ENCODE measurements at regions not wholly inside any gene's neighbourhood (a gene's known extent, or its start where the extent isn't known, plus 50 kb on each side); places are given as distances from the start of the nearest gene placed in this dataset.
"Not testable (repeated sequence)": the region's sequence is repeated elsewhere in the genome, so short reads cannot be mapped to it uniquely, and the experiment has no call there.

DNA sequence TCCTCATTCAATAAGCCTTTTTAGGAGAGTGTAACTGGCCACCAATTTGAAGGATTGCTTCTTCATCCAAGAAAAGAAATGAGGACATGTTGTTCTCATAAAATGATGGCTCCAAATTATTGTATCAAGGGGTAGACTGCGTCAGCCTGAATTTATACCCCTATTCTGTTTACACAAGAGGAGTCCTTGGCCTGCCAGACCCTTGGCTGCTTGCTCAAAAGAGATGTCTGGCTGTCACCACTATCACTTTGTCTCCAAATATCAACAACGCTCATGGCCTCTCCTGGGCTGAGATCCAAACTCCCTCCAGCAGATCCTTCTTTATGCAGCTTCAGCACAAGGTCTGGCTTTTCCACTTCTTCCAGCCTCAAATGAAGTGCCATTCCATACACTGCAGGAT lies 127.9 kb downstream of the OR13H1 start:
- H3K27ac ChIP-seq = no peak overlapping the region
- no peak for DNase-seq
- no peaks in the 10 kb centered on the region for H3K4me1 ChIP-seq
- H3K9me3 ChIP-seq (replicated peaks) = no peaks in the 10 kb centered on the region
- no peak overlapping the region for H3K4me3 ChIP-seq
- H3K27me3 ChIP-seq = no peaks in the 10 kb centered on the region
- H3K36me3 ChIP-seq = no peaks in the 10 kb centered on the region

DNA sequence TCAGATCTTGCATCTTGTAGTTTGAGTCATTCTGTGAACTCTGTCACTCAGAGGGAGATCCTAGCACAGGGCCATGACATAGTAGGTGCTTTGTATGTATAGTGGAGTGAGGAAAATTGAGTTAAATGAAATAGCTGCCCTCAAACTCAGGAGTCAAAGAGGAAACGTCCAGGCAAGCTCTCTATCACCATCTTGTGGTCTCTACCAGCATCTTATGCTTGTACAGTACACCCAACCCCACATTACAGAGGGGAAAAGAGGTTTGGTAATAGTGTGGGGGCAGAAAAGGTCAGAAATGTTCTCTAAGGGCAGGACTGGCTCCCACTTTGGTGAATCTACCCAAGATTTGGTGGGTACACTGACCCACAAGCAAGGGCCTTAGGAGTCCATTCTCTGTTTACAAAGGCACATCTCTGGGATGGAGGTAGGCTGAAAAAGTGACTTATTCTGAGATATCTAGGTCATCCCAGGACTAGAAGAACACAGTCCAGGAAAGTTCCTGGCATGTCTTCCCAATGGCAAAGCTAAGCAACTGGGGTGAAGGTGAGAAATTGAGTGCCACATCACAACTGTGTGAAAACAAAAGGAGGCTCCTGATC lies 131.8 kb downstream of the OR13H1 start:
- no peaks in the 10 kb centered on the region for H3K9me3 ChIP-seq (replicated peaks)
- no peaks in the 10 kb centered on the region for H3K4me1 ChIP-seq
- no peaks in the 10 kb centered on the region for H3K36me3 ChIP-seq
- no peak overlapping the region for H3K27ac ChIP-seq
- no peaks in the 10 kb centered on the region for H3K27me3 ChIP-seq
- no peak overlapping the region for H3K4me3 ChIP-seq
- peak in 1 of 2 experiments; percentile 49 for DNase-seq

DNA sequence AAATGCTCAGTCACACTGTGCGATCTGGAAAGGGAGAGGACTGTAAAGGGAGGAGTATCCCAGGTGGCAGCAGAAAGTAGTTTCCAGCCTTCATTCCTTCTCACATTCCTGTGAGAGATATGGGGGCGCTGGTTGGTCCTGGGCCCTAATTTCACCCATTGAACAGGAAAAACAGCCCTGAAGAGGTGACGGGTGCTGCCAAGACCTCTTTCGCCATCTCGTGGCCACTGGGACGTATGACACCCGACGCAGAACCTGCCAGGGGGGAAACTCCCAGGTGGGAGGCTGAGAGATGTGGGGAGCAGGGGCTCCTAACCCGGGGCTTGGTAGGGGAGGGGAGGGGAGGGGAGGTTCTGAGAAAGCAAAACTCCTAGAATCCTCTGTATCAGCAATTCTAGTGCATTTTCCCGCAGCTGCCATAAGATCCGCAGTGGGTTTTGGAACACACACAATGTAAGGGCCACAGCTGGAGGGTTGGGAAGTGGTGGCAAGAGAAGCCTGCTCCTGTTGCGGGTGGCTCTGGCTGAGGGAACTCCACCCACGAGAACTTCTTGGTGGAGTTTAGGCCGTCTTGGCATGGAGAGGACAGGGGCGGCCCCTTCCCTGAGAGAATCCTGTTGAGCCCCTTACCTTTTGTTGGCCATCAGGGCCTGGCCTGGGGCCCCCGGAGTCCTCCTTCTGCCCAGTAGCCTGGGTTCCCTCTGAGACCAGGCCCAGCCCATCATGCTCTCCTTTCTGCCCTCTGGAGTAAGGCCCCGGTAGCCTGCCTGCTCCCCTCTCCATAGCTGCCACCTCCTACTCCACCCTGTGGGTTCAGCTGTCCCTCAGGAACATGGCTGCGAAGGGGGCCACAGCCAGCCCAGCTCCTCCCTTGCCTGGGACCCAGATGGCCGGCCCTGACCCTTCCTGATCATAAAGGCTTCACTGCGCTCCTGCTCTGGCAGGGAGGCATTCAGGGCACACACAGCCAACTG lies 134.1 kb downstream of the OR13H1 start:
- Histone ChIP-seq H3K27ac (no peak overlapping the region), H3K27me3 (no peaks in the 10 kb centered on the region), H3K4me3 (no peak overlapping the region), H3K4me1 (no peaks in the 10 kb centered on the region), H3K9me3 (replicated peaks) (no peaks in the 10 kb centered on the region), H3K36me3 (no peaks in the 10 kb centered on the region)
- peak; percentile 27 to 54 for DNase-seq

DNA sequence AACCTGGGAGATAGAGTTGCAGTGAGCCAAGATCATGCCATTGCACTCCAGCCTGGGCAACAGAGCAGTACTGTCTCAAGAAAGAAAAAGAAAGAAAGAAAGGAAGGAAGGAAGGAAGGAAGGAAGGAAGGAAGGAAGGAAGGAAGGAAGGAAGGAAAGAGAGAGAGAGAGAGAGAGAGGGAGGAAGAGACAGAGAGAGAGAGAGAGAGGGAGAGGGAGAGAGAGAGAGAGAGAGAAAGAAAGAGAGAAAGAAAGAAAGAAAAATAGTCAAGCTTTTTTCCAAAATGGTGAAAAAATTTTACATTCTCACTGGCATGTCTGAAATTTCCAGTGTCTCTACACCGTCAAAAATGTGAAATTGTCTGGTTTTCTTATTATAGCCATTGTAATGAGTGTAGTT lies 138.9 kb downstream of the OR13H1 start:
- H3K27me3 ChIP-seq; H3K9me3 ChIP-seq (replicated peaks); H3K27ac ChIP-seq; H3K4me1 ChIP-seq; H3K4me3 ChIP-seq; DNase-seq; H3K36me3 ChIP-seq: not testable (repeated sequence)

DNA sequence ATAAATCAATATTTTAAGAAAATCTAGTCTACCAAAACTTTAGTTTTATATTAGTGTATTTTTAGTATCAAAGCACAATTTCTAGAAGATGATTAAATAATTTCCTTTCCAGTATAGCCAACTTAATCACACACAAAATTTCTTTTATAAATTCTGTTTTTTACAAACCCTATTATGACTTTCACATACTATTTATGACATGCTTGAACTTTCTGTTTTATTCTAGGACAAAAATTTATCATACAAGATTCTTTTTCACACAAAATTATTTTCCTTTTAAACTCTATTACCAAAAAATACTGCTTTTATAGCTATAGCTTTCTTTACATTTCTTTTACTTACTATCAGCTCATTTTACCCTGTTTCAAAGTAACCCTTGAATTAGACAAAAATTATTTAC lies 149.5 kb downstream of the OR13H1 start:
- Histone ChIP-seq H3K9me3 (replicated peaks) (no peaks in the 10 kb centered on the region), H3K27ac (no peak overlapping the region), H3K4me3 (no peak overlapping the region), H3K4me1 (no peaks in the 10 kb centered on the region), H3K36me3 (no peaks in the 10 kb centered on the region), H3K27me3 (no peaks in the 10 kb centered on the region)
- DNase-seq = no peak

DNA sequence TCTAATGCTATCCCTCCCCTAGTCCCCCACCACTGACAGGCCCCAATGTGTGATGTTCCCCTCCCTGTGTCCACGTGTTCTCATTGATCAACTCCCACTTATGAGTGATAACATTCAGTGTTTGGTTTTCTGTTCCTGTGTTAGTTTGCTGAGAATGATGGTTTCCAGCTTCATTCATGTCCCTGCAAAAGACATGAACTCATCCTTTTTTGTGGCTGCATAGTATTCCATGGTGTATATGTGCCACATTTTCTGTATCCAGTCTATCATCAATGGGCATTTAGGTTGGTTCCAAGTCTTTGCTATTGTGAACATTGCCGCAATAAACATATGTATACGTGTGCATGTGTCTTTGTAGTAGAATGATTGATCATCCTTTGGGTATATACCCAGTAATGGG lies 153.1 kb downstream of the OR13H1 start:
- H3K27ac ChIP-seq; H3K4me3 ChIP-seq; H3K36me3 ChIP-seq; DNase-seq; H3K27me3 ChIP-seq; H3K9me3 ChIP-seq (replicated peaks); H3K4me1 ChIP-seq: not testable (repeated sequence)

DNA sequence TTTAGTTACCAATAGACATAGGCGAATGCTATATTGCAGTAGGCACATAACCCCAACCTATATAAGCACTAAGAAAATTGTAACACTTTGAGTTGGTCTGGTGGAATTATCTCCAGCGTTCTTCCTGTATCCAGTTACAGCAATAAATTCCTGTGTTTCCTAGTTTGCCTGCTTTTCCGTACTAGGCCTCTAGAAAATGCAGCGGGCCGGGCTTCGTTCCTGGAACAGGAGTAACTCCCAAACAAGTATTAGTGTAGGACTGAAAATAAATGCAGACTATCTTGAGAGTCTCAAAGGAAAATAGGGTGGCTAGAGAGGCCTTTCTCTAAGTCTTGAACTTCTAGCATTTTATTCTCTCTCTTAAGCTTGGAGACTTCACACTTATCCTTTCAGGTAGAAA lies 159.8 kb downstream of the OR13H1 start:
- H3K27me3 ChIP-seq = no peaks in the 10 kb centered on the region
- no peak overlapping the region for H3K4me3 ChIP-seq

DNA sequence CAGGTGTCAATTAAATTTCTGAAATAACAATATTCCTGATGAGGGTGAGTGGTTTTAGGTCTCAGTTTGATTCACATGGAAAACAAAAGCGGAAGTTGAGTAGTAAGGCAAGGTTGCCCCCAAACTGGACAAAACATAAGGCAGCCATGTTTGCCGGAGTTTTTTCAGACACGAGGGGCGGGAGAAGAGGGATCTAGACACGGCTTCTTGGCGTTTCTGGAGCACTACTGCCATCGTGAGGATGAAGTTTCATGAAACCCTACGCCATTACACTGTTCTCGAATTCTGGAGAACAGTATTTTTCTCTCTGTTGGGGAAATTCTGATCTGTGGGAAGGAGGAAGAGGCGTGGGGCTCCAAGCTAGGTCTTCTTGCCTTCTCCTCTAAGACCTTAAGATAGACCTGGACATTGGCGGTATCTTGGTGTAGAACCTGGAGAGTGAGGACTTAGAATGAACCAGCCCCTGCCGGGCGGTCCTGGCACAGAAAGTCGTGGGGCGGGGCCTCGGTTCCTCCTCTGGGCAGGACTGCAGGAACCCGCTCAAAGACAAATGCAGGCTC lies 160.3 kb downstream of the OR13H1 start:
- no peak for DNase-seq
- Histone ChIP-seq H3K9me3 (replicated peaks) (no peaks in the 10 kb centered on the region), H3K4me3 (no peak overlapping the region), H3K27ac (no peak overlapping the region), H3K4me1 (no peaks in the 10 kb centered on the region), H3K36me3 (no peaks in the 10 kb centered on the region), H3K27me3 (no peaks in the 10 kb centered on the region)

More for the DNA sequence above, 159.8 kb downstream of the OR13H1 start:
- no peak for DNase-seq
- H3K27ac ChIP-seq = no peak overlapping the region
- no peaks in the 10 kb centered on the region for H3K9me3 ChIP-seq (replicated peaks)
- no peaks in the 10 kb centered on the region for H3K36me3 ChIP-seq
- H3K4me1 ChIP-seq = no peaks in the 10 kb centered on the region

DNA sequence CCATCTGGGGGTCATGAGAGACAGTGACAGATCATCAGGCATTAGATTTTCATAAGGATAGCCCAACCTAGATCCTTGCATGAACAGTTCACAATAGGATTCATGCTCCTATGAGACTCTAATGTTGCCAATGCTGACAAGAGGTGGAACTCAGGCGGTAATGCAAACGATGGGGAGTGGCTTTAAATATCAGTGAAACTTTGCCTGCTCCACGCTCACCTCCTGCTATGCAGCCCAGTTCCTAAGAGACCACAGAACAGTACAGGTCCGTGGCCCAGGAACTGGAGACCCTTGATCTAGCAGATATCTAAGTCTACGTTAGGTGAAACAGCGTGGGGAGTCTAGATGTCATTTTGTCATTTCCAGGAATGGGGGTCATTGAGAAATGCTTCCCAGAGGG lies 165.7 kb downstream of the OR13H1 start:
- no peak overlapping the region for H3K27ac ChIP-seq
- no peaks in the 10 kb centered on the region for H3K9me3 ChIP-seq (replicated peaks)
- DNase-seq = no peak
- no peaks in the 10 kb centered on the region for H3K4me1 ChIP-seq
- no peak overlapping the region for H3K4me3 ChIP-seq
- H3K36me3 ChIP-seq = no peaks in the 10 kb centered on the region
- no peaks in the 10 kb centered on the region for H3K27me3 ChIP-seq

DNA sequence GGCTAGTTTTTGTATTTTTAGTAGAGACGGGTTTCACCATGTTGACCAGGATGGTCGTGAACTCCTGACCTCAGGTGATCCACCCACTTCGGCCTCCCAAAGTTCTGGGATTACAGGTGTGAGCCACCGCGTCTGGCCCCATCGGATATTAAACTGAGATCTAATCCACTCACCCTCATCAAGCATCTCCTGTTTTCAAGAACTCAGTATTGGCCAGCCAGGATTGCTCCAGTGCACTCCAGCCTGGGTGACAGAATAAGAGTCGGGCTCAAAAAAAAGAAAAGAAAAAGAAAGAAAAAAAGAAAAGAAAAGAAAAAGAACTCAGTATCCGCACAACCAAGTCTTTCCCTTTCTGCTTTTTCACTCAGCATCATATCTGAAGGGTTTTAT lies 167.6 kb downstream of the OR13H1 start:
- Histone ChIP-seq H3K36me3 (no peaks in the 10 kb centered on the region), H3K27ac (no peak overlapping the region), H3K4me1 (no peaks in the 10 kb centered on the region), H3K4me3 (no peak overlapping the region), H3K9me3 (replicated peaks) (no peaks in the 10 kb centered on the region), H3K27me3 (no peaks in the 10 kb centered on the region)
- DNase-seq = no peak

DNA sequence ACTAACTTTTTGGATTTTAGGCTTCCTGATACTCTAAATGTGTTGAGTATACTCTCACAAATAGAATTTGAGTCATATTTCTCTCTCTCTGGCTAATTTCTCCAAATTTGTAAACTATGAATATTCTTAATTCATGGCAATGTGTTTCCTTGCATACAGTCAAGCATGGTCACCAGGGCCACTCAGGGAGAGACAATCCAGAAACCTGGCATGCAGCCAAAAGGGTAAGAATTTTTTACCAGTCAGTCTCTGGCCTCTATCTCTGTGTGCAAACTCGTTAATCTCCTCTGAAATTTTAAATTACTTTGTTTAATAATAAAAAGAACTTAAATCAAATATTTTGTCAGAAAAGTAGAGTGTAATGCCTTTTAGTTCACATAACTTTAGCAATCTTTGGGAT lies 179.8 kb downstream of the OR13H1 start:
- H3K27ac ChIP-seq = no peak overlapping the region
- H3K27me3 ChIP-seq = no peaks in the 10 kb centered on the region
- H3K4me3 ChIP-seq = no peak overlapping the region
- H3K9me3 ChIP-seq (replicated peaks) = no peaks in the 10 kb centered on the region
- H3K4me1 ChIP-seq = no peaks in the 10 kb centered on the region
- DNase-seq = no peak
- H3K36me3 ChIP-seq = no peaks in the 10 kb centered on the region

DNA sequence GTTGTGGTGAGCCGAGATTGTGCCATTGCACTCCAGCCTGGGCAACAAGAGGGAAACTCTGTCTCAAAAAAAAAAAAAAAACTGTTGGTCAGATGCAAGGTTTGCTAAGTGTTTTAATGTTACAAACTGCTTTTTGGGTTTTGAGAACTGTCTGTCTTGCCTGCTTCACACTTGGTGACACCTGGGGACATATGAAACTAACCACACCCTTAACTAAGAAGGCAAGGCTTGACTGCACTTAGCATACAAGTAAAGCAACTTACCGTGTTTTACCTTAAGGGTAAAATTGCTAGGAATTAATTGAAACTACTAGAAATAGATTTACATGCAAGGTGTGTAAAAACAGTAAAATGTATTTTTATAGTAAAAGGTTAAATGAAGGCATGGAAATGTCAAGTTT lies 180.4 kb downstream of the OR13H1 start:
- H3K4me1 ChIP-seq = no peaks in the 10 kb centered on the region
- H3K36me3 ChIP-seq = no peaks in the 10 kb centered on the region
- no peaks in the 10 kb centered on the region for H3K27me3 ChIP-seq
- no peak for DNase-seq
- no peak overlapping the region for H3K4me3 ChIP-seq
- no peaks in the 10 kb centered on the region for H3K9me3 ChIP-seq (replicated peaks)
- H3K27ac ChIP-seq = no peak overlapping the region

DNA sequence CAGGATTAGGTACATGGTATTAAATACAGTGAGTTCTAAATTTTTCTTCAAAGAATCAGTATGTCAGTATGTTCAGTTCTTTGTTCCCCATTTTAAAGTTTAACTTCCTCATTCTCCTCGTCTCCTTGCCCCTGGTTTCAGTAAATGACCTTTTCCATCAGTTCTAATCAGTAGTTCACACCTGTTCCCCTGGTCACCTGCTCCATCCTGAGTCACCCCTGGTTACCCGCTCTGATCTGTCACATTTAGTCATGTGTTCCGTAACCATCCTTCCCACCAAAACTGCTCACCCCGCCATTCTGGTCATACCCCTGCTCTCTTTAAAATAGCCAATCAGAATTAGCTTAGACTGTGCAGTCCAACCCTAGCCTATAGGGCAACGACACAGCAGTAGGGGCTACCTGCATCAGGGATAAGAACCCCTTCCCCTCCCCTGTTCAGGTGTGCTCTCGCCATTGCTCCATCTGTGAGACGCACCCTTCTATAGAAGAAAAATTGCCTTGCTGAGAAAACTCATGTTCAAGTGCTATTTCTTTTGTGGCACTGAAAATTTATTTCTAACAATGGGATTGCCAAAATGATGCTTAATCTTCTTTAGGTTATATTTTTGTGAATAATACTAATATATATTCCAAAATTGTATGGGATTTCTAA lies 181.3 kb downstream of the OR13H1 start:
- Histone ChIP-seq H3K27me3 (no peaks in the 10 kb centered on the region), H3K9me3 (replicated peaks) (no peaks in the 10 kb centered on the region), H3K4me1 (no peaks in the 10 kb centered on the region), H3K36me3 (no peaks in the 10 kb centered on the region), H3K4me3 (no peak overlapping the region), H3K27ac (no peak overlapping the region)
- DNase-seq = no peak

DNA sequence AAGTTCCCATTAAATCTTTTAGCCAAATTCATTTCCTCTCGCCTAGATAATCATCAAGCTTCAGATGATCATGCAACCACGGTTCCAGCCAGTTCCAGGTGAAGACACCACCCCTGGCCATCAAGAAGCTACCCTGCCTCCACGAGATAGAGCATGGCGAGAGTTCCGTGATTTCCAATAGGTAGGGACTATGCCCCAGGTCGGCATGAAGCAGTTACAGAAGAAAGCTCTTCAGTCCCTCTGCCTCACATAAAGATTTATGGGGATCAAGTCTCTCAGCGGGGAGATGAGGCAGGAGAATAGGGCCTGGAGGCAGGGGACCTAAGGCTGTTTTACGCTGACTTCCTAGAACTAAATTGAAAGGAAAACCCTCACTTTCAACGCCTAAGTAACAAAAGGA lies 183.9 kb downstream of the OR13H1 start:
- no peaks in the 10 kb centered on the region for H3K4me1 ChIP-seq
- no peaks in the 10 kb centered on the region for H3K9me3 ChIP-seq (replicated peaks)
- H3K36me3 ChIP-seq = no peaks in the 10 kb centered on the region
- no peak overlapping the region for H3K4me3 ChIP-seq
- H3K27me3 ChIP-seq = no peaks in the 10 kb centered on the region
- DNase-seq = no peak
- H3K27ac ChIP-seq = no peak overlapping the region

Measured in SJCRH30 (cell line).